Caco-2 (cell line): ENCODE measurements at regions not wholly inside any gene's neighbourhood (a gene's known extent, or its start where the extent isn't known, plus 50 kb on each side); places are given as distances from the start of the nearest gene placed in this dataset.

Experiments
- BruUV-seq: library from RNA; stranded (reverse); fragments of 400-500 nt; replicated peaks from 2 replicates; lab custom pipeline; 2021; lab: Mats Ljungman, UMichigan
- CTCF ChIA-PET: fragments of 300-600 bp; sonication (Branson Sonifier 250); formaldehyde crosslinking; loops from one replicate; lab custom pipeline; 2022; ENCODE audit warnings: antibody characterized with exemption; lab: Charles Lee
- POLR2A ChIA-PET: fragments of 300-600 bp; sonication (Branson Sonifier 250); formaldehyde crosslinking; loops from one replicate; lab custom pipeline; 2022; ENCODE audit warnings: antibody characterized with exemption; lab: Charles Lee
- DNase-seq, 2 experiments: peaks; one replicate each; pipeline versions ENCODE4 v3.0.0 to v3.0.0-alpha.2; 2020 to 2022
- H3K27me3 ChIP-seq: replicated peaks from 2 replicates; pipeline ENCODE4 v1.6.0; 2011; ENCODE audit warnings: low read length; ENCODE audit not compliant: control insufficient read depth, insufficient read depth
- H3K36me3 ChIP-seq: 2 replicates; pipeline ENCODE4 v1.5.1; 2011; ENCODE audit warnings: low read length; ENCODE audit not compliant: control insufficient read depth, insufficient read depth
- H3K4me1 ChIP-seq: fragments of 250-450 bp; sonication (Bioruptor Pico); 2 replicates; pipeline ENCODE4 v1.5.1; 2020; ENCODE audit warnings: mild to moderate bottlenecking
- H3K4me3 ChIP-seq: 2 replicates; pipeline ENCODE4 v1.5.1; 2011; ENCODE audit warnings: low read depth, mild to moderate bottlenecking, control low read depth, low read length
- H3K9me3 ChIP-seq: fragments of 250-450 bp; sonication (Bioruptor Pico); 2 replicates; pipeline ENCODE4 v1.5.1; 2020; ENCODE audit warnings: mild to moderate bottlenecking, moderate library complexity
- H3K27ac Mint-ChIP-seq: one replicate; pipeline ENCODE4 v1.8.0; 2022; ENCODE audit warnings: mixed read lengths; ENCODE audit not compliant: unreplicated experiment
- H3K27me3 Mint-ChIP-seq: one replicate; pipeline ENCODE4 v1.8.0; 2022; ENCODE audit warnings: mixed read lengths; ENCODE audit not compliant: insufficient read depth, unreplicated experiment
- H3K36me3 Mint-ChIP-seq: one replicate; pipeline ENCODE4 v1.8.0; 2022; ENCODE audit warnings: mild to moderate bottlenecking, mixed read lengths; ENCODE audit not compliant: insufficient read depth, unreplicated experiment
- H3K4me1 Mint-ChIP-seq: one replicate; pipeline ENCODE4 v1.8.0; 2022; ENCODE audit warnings: low read depth, mixed read lengths; ENCODE audit not compliant: unreplicated experiment
- H3K4me3 Mint-ChIP-seq: one replicate; pipeline ENCODE4 v1.8.0; 2022; ENCODE audit warnings: mild to moderate bottlenecking, moderate library complexity, mixed read lengths; ENCODE audit not compliant: unreplicated experiment
- H3K9me3 Mint-ChIP-seq: one replicate; pipeline ENCODE4 v1.8.0; 2022; ENCODE audit warnings: mixed read lengths; ENCODE audit not compliant: unreplicated experiment
- intact Hi-C: fragments of 100-400 bp; cut with micrococcal nuclease; formaldehyde crosslinking; loops from one replicate; pipeline ENCODE4 v1.10.0; 2022; ENCODE audit not compliant: unreplicated experiment
- TF ChIP-seq, protein P1 (sequence below), 2 experiments: fragments of 200-600 bp in 1 of 2; IDR thresholded peaks; 1 replicate in 1 of 2; 2 replicates in 1 of 2; pipeline versions ENCODE4 v1.5.1 to v1.8.0; 2011 to 2022; ENCODE audit warnings: antibody characterized with exemption in 1 of 2, control low read depth in 1 of 2, inconsistent platforms in 1 of 2, low read depth in 1 of 2, low read length in 1 of 2, mild to moderate bottlenecking in 1 of 2, moderate library complexity in 1 of 2; ENCODE audit not compliant: insufficient read depth in 1 of 2, severe bottlenecking in 1 of 2, unreplicated experiment in 1 of 2

DNA sequence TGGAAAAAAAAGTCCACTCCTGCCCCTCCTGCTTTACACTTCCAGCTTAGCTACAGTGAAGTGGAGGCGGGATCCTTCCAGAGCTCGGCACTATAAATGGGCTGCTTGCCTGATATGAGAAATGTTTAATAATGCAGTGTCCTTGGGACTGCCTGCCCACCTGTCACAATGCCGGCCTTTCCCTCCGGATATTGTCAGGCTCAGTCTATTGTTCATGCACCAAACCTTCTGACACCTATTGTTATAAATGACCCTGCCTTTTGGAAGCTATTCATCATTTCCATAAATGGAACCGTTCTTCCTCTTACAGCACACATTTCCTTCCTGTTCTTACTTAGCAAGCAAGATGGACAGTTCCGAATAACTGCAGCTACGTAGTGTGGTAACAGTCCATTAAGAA is 146.3 kb downstream of the DMAC1 start:
- Histone ChIP-seq H3K9me3 (no peaks in the 10 kb centered on the region), H3K36me3 (no peaks in the 10 kb centered on the region), H3K27me3 (no peaks in the 10 kb centered on the region), H3K4me1 (no peaks in the 10 kb centered on the region), H3K4me3 (no peak overlapping the region)
- Mint-ChIP-seq H3K36me3 (no peaks in the 10 kb centered on the region), H3K4me1 (no peaks in the 10 kb centered on the region), H3K27ac (no peak overlapping the region), H3K27me3 (no peaks in the 10 kb centered on the region), H3K4me3 (no peak overlapping the region), H3K9me3 (no peaks in the 10 kb centered on the region)
- TF ChIP-seq, protein P1, sequence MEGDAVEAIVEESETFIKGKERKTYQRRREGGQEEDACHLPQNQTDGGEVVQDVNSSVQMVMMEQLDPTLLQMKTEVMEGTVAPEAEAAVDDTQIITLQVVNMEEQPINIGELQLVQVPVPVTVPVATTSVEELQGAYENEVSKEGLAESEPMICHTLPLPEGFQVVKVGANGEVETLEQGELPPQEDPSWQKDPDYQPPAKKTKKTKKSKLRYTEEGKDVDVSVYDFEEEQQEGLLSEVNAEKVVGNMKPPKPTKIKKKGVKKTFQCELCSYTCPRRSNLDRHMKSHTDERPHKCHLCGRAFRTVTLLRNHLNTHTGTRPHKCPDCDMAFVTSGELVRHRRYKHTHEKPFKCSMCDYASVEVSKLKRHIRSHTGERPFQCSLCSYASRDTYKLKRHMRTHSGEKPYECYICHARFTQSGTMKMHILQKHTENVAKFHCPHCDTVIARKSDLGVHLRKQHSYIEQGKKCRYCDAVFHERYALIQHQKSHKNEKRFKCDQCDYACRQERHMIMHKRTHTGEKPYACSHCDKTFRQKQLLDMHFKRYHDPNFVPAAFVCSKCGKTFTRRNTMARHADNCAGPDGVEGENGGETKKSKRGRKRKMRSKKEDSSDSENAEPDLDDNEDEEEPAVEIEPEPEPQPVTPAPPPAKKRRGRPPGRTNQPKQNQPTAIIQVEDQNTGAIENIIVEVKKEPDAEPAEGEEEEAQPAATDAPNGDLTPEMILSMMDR (IDR thresholded peaks at IDR 0.05; ENCODE audit: insufficient read depth in 1 of 2, low read depth in 1 of 2, low read length in 1 of 2, severe bottlenecking in 1 of 2, unreplicated experiment in 1 of 2): no peak
- ChIA-PET CTCF (no interaction called here), POLR2A (no interaction called here)
- intact Hi-C loops: no loop called here
- no peak for DNase-seq
- no TSS peak for BruUV-seq

DNA sequence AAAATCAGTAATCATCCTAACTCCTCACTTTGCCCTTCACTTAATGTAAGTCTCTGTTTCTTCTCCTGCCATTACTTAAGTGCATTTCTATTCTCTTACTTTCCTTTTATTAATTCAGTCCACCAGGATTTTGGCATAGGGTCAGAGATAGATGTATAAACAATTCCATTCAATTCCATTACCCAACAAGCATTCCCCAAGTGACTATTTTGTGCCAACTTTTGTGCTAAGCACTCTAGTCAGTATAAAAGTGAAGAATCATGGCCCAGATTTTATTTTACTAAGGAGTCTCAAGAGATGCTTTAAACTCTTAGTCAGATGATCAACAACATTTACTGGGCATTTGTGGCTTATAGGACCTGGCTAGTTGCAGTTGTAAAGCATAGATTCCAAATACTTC is 159.3 kb downstream of the DMAC1 start:
- Histone ChIP-seq H3K4me3 (no peak overlapping the region), H3K4me1 (peaks cover 12% of the 10 kb centered on the region), H3K27me3 (no peaks in the 10 kb centered on the region), H3K9me3 (no peaks in the 10 kb centered on the region), H3K36me3 (no peaks in the 10 kb centered on the region)
- intact Hi-C loops: no loop called here
- peaks cover 13% of the 10 kb centered on the region for H3K4me1 Mint-ChIP-seq
- no peaks in the 10 kb centered on the region for H3K36me3 Mint-ChIP-seq
- ChIA-PET POLR2A (no interaction called here), CTCF (no interaction called here)
- H3K27ac Mint-ChIP-seq: no peak overlapping the region
- DNase-seq: no peak
- TF ChIP-seq, protein P1 (IDR thresholded peaks at IDR 0.05; ENCODE audit: insufficient read depth in 1 of 2, low read depth in 1 of 2, low read length in 1 of 2, severe bottlenecking in 1 of 2, unreplicated experiment in 1 of 2): no peak
- BruUV-seq: no TSS peak
- no peaks in the 10 kb centered on the region for H3K9me3 Mint-ChIP-seq
- H3K4me3 Mint-ChIP-seq: no peak overlapping the region
- H3K27me3 Mint-ChIP-seq: no peaks in the 10 kb centered on the region

DNA sequence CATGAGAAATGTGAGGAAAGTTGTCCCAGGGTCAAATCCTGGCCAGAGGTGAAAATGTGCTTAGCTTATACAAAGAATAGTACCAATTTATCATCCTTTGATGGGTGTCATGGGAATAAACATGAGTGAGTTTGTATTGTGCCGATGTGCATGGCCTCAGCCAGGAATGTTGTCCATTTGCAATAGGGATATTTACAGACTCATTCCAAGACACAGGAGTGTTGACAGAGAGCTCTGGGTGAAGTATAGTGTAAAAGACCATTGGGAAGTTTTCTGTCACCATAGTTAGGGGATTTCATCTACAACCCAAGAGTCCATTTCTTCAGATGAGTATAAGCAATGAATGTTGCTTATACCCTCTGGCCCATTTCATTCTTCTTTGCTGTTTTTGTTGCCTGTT is 160.1 kb downstream of the DMAC1 start:
- BruUV-seq: no TSS peak

More for the DNA sequence above, 160.1 kb downstream of the DMAC1 start:
- Mint-ChIP-seq H3K36me3 (no peaks in the 10 kb centered on the region), H3K27ac (no peak overlapping the region), H3K4me1 (peaks cover 13% of the 10 kb centered on the region), H3K4me3 (no peak overlapping the region), H3K9me3 (no peaks in the 10 kb centered on the region), H3K27me3 (no peaks in the 10 kb centered on the region)
- H3K9me3 ChIP-seq: no peaks in the 10 kb centered on the region
- no peaks in the 10 kb centered on the region for H3K27me3 ChIP-seq
- no peaks in the 10 kb centered on the region for H3K36me3 ChIP-seq
- TF ChIP-seq, protein P1 (IDR thresholded peaks at IDR 0.05; ENCODE audit: insufficient read depth in 1 of 2, low read depth in 1 of 2, low read length in 1 of 2, severe bottlenecking in 1 of 2, unreplicated experiment in 1 of 2): no peak
- intact Hi-C loops: no loop called here
- no peak overlapping the region for H3K4me3 ChIP-seq
- no peak for DNase-seq
- ChIA-PET CTCF (no interaction called here), POLR2A (no interaction called here)
- peaks cover 12% of the 10 kb centered on the region for H3K4me1 ChIP-seq
